ENCODE measurements at regions not wholly inside any gene's neighbourhood (a gene's known extent, or its start where the extent isn't known, plus 50 kb on each side); places are given as distances from the start of the nearest gene placed in this dataset.
"Not testable (repeated sequence)": the region's sequence is repeated elsewhere in the genome, so short reads cannot be mapped to it uniquely, and the experiment has no call there.

DNA sequence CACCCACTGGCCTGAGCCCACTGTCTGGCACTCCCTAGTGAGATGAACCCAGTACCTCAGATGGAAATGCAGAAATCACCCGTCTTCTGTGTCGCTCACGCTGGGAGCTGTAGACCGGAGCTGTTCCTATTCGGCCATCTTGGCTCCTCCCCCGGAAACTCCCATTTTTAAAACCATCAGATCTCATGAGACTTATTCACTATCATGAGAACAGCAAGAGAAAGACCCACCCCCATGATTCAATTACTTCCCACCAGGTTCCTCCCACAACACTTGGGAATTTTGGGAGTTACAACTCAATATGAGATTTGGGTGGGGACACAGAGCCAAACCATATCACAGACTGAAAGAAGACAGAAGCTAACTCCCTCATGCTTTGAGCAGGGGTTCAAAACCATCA lies 134.5 kb downstream of the SLC39A8 start:
- H3K36me3 ChIP-seq (ENCODE audit: control insufficient read depth, insufficient read depth, low read length); H3K27ac ChIP-seq (ENCODE audit: low read length); H3K4me1 ChIP-seq (ENCODE audit: control insufficient read depth, insufficient read depth, low read length); DNase-seq; H3K27me3 ChIP-seq (ENCODE audit: control insufficient read depth, insufficient read depth, low read length); H3K4me3 ChIP-seq (ENCODE audit: low read length); H3K9me3 ChIP-seq (replicated peaks; ENCODE audit: control insufficient read depth, low read depth, low read length): not testable (repeated sequence)
- 87% methylated on average over 3 of the region's 6 CpGs for WGBS (ENCODE audit: insufficient coverage)

DNA sequence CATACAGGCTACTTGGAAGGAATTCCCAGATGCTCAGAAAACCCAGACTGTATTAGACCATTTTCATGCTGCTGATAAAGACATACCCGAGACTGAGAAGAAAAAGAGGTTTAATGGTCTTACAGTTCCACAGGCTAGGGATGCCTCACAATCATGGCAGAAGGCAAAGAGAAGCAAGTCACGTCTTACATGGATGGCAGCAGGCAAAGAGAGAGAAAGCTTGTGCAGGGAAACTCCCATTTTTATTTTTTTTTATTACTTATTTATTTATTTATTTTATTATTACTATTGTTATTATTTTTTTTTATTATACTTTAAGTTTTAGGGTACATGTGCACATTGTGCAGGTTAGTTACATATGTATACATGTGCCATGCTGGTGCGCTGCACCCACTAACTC lies 140.6 kb downstream of the SLC39A8 start:
- H3K27me3 ChIP-seq (ENCODE audit: control insufficient read depth, insufficient read depth, low read length); DNase-seq; H3K36me3 ChIP-seq (ENCODE audit: control insufficient read depth, insufficient read depth, low read length); H3K4me1 ChIP-seq (ENCODE audit: control insufficient read depth, insufficient read depth, low read length); H3K9me3 ChIP-seq (replicated peaks; ENCODE audit: control insufficient read depth, low read depth, low read length); H3K27ac ChIP-seq (ENCODE audit: low read length); H3K4me3 ChIP-seq (ENCODE audit: low read length): not testable (repeated sequence)
- no CpG with 5 or more reads among the region's 3 CpGs for WGBS (ENCODE audit: insufficient coverage)

GRCh38 chr4:102196221-102196620 lies 149.1 kb downstream of the SLC39A8 start:
- Histone ChIP-seq H3K36me3 (ENCODE audit: control insufficient read depth, insufficient read depth, low read length) (no peaks in the 10 kb centered on the region), H3K4me1 (ENCODE audit: control insufficient read depth, insufficient read depth, low read length) (no peaks in the 10 kb centered on the region), H3K27ac (ENCODE audit: low read length) (no peak overlapping the region), H3K9me3 (replicated peaks; ENCODE audit: control insufficient read depth, low read depth, low read length) (no peaks in the 10 kb centered on the region), H3K27me3 (ENCODE audit: control insufficient read depth, insufficient read depth, low read length) (no peaks in the 10 kb centered on the region), H3K4me3 (ENCODE audit: low read length) (no peak overlapping the region)
- 56% methylated on average over 3 of the region's 3 CpGs for WGBS (ENCODE audit: insufficient coverage)
- DNase-seq: no peak

GRCh38 chr4:102193145-102193544 lies 152.1 kb downstream of the SLC39A8 start:
- Histone ChIP-seq H3K36me3 (ENCODE audit: control insufficient read depth, insufficient read depth, low read length) (no peaks in the 10 kb centered on the region), H3K27me3 (ENCODE audit: control insufficient read depth, insufficient read depth, low read length) (no peaks in the 10 kb centered on the region), H3K4me3 (ENCODE audit: low read length) (no peak overlapping the region), H3K9me3 (replicated peaks; ENCODE audit: control insufficient read depth, low read depth, low read length) (no peaks in the 10 kb centered on the region), H3K4me1 (ENCODE audit: control insufficient read depth, insufficient read depth, low read length) (no peaks in the 10 kb centered on the region), H3K27ac (ENCODE audit: low read length) (no peak overlapping the region)
- DNase-seq: no peak
- WGBS (ENCODE audit: insufficient coverage): no CpG with 5 or more reads among the region's 1 CpG

- H3K27me3 ChIP-seq (ENCODE audit: control insufficient read depth, insufficient read depth, low read length): no peaks in the 10 kb centered on the region
- no peaks in the 10 kb centered on the region for H3K9me3 ChIP-seq (replicated peaks; ENCODE audit: control insufficient read depth, low read depth, low read length)
- H3K36me3 ChIP-seq (ENCODE audit: control insufficient read depth, insufficient read depth, low read length): no peaks in the 10 kb centered on the region
- no peak overlapping the region for H3K4me3 ChIP-seq (ENCODE audit: low read length)
- no peak overlapping the region for H3K27ac ChIP-seq (ENCODE audit: low read length)
- no peak for DNase-seq
- no CpG with 5 or more reads among the region's 1 CpG for WGBS (ENCODE audit: insufficient coverage)
- no peaks in the 10 kb centered on the region for H3K4me1 ChIP-seq (ENCODE audit: control insufficient read depth, insufficient read depth, low read length)
Observed at GRCh38 chr4:102180046-102180445, 165.2 kb downstream of the SLC39A8 start.

DNA sequence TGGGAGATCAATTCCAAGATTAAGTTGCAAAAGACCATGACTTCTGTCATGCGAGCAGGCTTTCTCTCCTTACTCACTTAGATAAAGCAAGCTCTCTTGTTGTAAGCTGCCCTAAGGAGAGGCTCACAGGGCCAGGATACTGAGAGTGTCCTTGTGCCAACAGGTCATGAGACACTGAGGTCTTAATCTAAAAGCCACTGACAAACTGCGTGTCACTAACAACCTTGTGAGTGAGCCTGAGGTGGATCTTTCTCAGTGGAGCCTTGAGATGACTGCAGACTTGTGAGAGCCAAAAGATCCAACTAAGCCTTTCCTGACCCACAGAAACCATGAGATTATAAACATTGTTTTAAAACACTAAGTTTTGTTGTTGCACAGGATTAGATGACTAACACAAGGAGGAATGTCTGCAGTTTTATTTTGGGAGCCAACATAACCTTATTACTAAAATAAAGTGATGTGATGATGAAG lies 170.5 kb downstream of the SLC39A8 start:
- no peak overlapping the region for H3K4me3 ChIP-seq (ENCODE audit: low read length)
- H3K27me3 ChIP-seq (ENCODE audit: control insufficient read depth, insufficient read depth, low read length): no peaks in the 10 kb centered on the region
- WGBS (ENCODE audit: insufficient coverage): 100% methylated on average over 1 of the region's 2 CpGs
- DNase-seq: no peak
- H3K9me3 ChIP-seq (replicated peaks; ENCODE audit: control insufficient read depth, low read depth, low read length): no peaks in the 10 kb centered on the region
- no peak overlapping the region for H3K27ac ChIP-seq (ENCODE audit: low read length)
- H3K4me1 ChIP-seq (ENCODE audit: control insufficient read depth, insufficient read depth, low read length): no peaks in the 10 kb centered on the region
- no peaks in the 10 kb centered on the region for H3K36me3 ChIP-seq (ENCODE audit: control insufficient read depth, insufficient read depth, low read length)

GRCh38 chr4:102172341-102172740 lies 172.9 kb downstream of the SLC39A8 start:
- no peak overlapping the region for H3K4me3 ChIP-seq (ENCODE audit: low read length)
- H3K27ac ChIP-seq (ENCODE audit: low read length): no peak overlapping the region
- H3K4me1 ChIP-seq (ENCODE audit: control insufficient read depth, insufficient read depth, low read length): no peaks in the 10 kb centered on the region
- H3K36me3 ChIP-seq (ENCODE audit: control insufficient read depth, insufficient read depth, low read length): no peaks in the 10 kb centered on the region
- no peak for DNase-seq
- no peaks in the 10 kb centered on the region for H3K27me3 ChIP-seq (ENCODE audit: control insufficient read depth, insufficient read depth, low read length)
- no CpG with 5 or more reads among the region's 2 CpGs for WGBS (ENCODE audit: insufficient coverage)
- H3K9me3 ChIP-seq (replicated peaks; ENCODE audit: control insufficient read depth, low read depth, low read length): no peaks in the 10 kb centered on the region

DNA sequence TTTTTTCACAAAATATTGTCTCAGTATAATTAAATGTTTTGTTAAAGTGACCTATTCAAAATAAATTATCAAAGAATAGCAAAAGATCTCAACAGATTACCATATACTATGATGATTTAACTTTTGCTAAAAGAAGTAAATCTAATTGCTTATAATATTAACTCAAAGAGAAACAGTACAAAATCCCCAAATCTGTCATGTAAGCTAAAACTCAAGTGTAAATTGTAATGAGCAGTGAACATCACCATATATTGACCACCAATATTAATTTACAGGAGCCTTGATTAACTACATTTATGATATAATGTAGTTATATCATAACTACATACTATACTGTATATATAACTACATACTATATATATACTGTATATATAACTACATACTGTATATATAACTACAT lies 174.4 kb downstream of the SLC39A8 start:
- Histone ChIP-seq H3K4me1 (ENCODE audit: control insufficient read depth, insufficient read depth, low read length) (no peaks in the 10 kb centered on the region), H3K9me3 (replicated peaks; ENCODE audit: control insufficient read depth, low read depth, low read length) (no peaks in the 10 kb centered on the region), H3K27me3 (ENCODE audit: control insufficient read depth, insufficient read depth, low read length) (no peaks in the 10 kb centered on the region), H3K27ac (ENCODE audit: low read length) (no peak overlapping the region), H3K4me3 (ENCODE audit: low read length) (no peak overlapping the region), H3K36me3 (ENCODE audit: control insufficient read depth, insufficient read depth, low read length) (no peaks in the 10 kb centered on the region)
- DNase-seq: no peak

DNA sequence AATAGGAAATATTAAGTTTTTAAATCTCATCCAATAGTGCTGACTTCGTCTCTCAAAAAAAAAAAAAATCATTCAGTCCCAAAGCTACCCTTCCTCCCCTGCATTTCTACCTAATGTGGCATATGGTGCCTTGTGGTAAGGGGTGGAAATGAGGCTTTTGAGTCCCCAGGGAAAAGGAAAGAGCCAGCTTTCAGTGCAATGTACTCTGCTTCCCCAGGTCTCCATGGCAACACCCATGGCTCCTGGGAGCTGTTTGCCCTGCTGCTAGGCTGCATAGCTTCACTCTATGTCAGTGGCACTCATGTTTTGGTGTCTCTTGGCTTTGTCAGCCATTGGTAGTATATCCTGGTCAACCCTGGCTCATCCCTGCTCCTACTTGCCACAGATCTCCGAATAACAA lies 175.9 kb downstream of the SLC39A8 start:
- Histone ChIP-seq H3K27ac (ENCODE audit: low read length) (no peak overlapping the region), H3K27me3 (ENCODE audit: control insufficient read depth, insufficient read depth, low read length) (no peaks in the 10 kb centered on the region), H3K36me3 (ENCODE audit: control insufficient read depth, insufficient read depth, low read length) (no peaks in the 10 kb centered on the region), H3K9me3 (replicated peaks; ENCODE audit: control insufficient read depth, low read depth, low read length) (no peaks in the 10 kb centered on the region), H3K4me3 (ENCODE audit: low read length) (no peak overlapping the region), H3K4me1 (ENCODE audit: control insufficient read depth, insufficient read depth, low read length) (no peaks in the 10 kb centered on the region)
- DNase-seq: no peak
- 100% methylated on average over 1 of the region's 2 CpGs for WGBS (ENCODE audit: insufficient coverage)

DNA sequence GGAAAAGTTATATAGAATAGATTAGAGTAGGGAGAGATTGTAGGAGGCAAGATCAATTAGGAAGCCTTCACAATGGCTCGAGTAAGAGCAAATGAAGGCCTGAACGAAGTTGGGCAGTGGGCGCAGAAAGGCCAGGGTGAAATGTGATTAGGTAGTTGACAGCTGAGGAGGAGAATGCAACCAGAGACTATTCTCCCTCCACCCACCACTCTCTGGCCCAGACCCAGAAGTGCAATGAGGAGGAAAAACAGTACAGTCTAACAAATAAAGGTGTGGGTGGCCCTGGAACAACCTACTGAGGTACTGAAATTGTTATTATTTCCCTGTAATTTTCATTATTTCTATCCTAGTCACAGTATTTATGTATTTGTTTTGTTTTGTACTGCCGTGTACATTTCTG lies 176.7 kb downstream of the SLC39A8 start:
- no peaks in the 10 kb centered on the region for H3K27me3 ChIP-seq (ENCODE audit: control insufficient read depth, insufficient read depth, low read length)
- peak; percentile 29 for DNase-seq
- no peaks in the 10 kb centered on the region for H3K36me3 ChIP-seq (ENCODE audit: control insufficient read depth, insufficient read depth, low read length)
- H3K4me1 ChIP-seq (ENCODE audit: control insufficient read depth, insufficient read depth, low read length): no peaks in the 10 kb centered on the region
- H3K4me3 ChIP-seq (ENCODE audit: low read length): no peak overlapping the region
- H3K9me3 ChIP-seq (replicated peaks; ENCODE audit: control insufficient read depth, low read depth, low read length): no peaks in the 10 kb centered on the region
- H3K27ac ChIP-seq (ENCODE audit: low read length): no peak overlapping the region
- no CpG with 5 or more reads among the region's 4 CpGs for WGBS (ENCODE audit: insufficient coverage)

- Histone ChIP-seq H3K4me3 (ENCODE audit: low read length) (no peak overlapping the region), H3K36me3 (ENCODE audit: control insufficient read depth, insufficient read depth, low read length) (no peaks in the 10 kb centered on the region), H3K27ac (ENCODE audit: low read length) (no peak overlapping the region), H3K4me1 (ENCODE audit: control insufficient read depth, insufficient read depth, low read length) (no peaks in the 10 kb centered on the region), H3K9me3 (replicated peaks; ENCODE audit: control insufficient read depth, low read depth, low read length) (no peaks in the 10 kb centered on the region), H3K27me3 (ENCODE audit: control insufficient read depth, insufficient read depth, low read length) (no peaks in the 10 kb centered on the region)
- no peak for DNase-seq
- 100% methylated on average over 2 of the region's 8 CpGs for WGBS (ENCODE audit: insufficient coverage)
Observed at GRCh38 chr4:102165584-102165983, 179.7 kb downstream of the SLC39A8 start.
